ENCODE measurements at regions not wholly inside any gene's neighbourhood (a gene's known extent, or its start where the extent isn't known, plus 50 kb on each side); places are given as distances from the start of the nearest gene placed in this dataset.

GRCh38 chr12:4034921-4035320 lies 161.7 kb upstream of the PARP11 start:
- TF ChIP-seq CTCF (IDR thresholded peaks at IDR 0.05) (no peak), REST (IDR thresholded peaks at IDR 0.05; ENCODE audit: insufficient read depth in 1 of 2, low read depth in 2 of 2, low read length in 1 of 2) (no peak), TCF7L2 (IDR thresholded peaks at IDR 0.05; ENCODE audit: low read depth, low read length) (no peak), SIN3A (IDR thresholded peaks at IDR 0.05; ENCODE audit: borderline replicate concordance, insufficient read depth, low read depth, low read length) (no peak), POLR2AphosphoS5 (IDR thresholded peaks at IDR 0.05; ENCODE audit: low read depth, low read length) (no peak)
